Natural killer cell (primary cell): ENCODE measurements at regions not wholly inside any gene's neighbourhood (a gene's known extent, or its start where the extent isn't known, plus 50 kb on each side); places are given as distances from the start of the nearest gene placed in this dataset.

Experiments
- ATAC-seq, 3 donors: fragments of 150-1000 bp in 2 of 3; fragments of 200-7000 bp in 1 of 3; cut with Tn5 transposase; 1 replicate in 1 of 3; 2 replicates in 2 of 3; pipeline ENCODE4 v1.10.0; 2021; ENCODE audit warnings: mild to moderate bottlenecking in 2 of 3, moderate library complexity in 2 of 3
- DNase-seq, 2 donors: peaks; one replicate each; pipeline versions ENCODE4 v3.0.0 to v3.0.0-alpha.2; 2013 to 2021; ENCODE audit warnings: mixed read lengths in 1 of 2
- H3K27ac ChIP-seq: one replicate; pipeline ENCODE4 v1.5.1; 2013; ENCODE audit warnings: mild to moderate bottlenecking, low read length
- H3K27me3 ChIP-seq: one replicate; pipeline ENCODE4 v1.6.1; 2013; ENCODE audit warnings: low read length; ENCODE audit not compliant: control insufficient read depth, insufficient read depth
- H3K36me3 ChIP-seq: one replicate; pipeline ENCODE4 v1.6.1; 2013; ENCODE audit warnings: low read length; ENCODE audit not compliant: control insufficient read depth, insufficient read depth
- H3K4me1 ChIP-seq: one replicate; pipeline ENCODE4 v1.6.1; 2013; ENCODE audit warnings: low read length; ENCODE audit not compliant: control insufficient read depth, insufficient read depth
- H3K4me3 ChIP-seq: one replicate; pipeline ENCODE4 v1.5.1; 2013; ENCODE audit warnings: low read length
- H3K9me3 ChIP-seq: one replicate; pipeline ENCODE4 v1.6.1; 2013; ENCODE audit warnings: low read length; ENCODE audit not compliant: control insufficient read depth, insufficient read depth
- H3K27ac Mint-ChIP-seq, 2 donors: one replicate each; pipeline ENCODE4 v1.8.0; 2022; ENCODE audit warnings: mild to moderate bottlenecking in 2 of 2, mixed read lengths in 2 of 2, moderate library complexity in 1 of 2
- H3K27me3 Mint-ChIP-seq, 2 donors: one replicate each; pipeline ENCODE4 v1.8.0; 2022; ENCODE audit warnings: low read depth in 2 of 2, mixed read lengths in 2 of 2
- H3K36me3 Mint-ChIP-seq: one replicate; pipeline ENCODE4 v1.8.0; 2022; ENCODE audit warnings: mixed read lengths
- H3K4me1 Mint-ChIP-seq, 2 donors: one replicate each; pipeline ENCODE4 v1.8.0; 2022; ENCODE audit warnings: mixed read lengths in 2 of 2
- H3K4me3 Mint-ChIP-seq: one replicate; pipeline ENCODE4 v1.8.0; 2022; ENCODE audit warnings: mild to moderate bottlenecking, moderate library complexity, mixed read lengths
- H3K9me3 Mint-ChIP-seq, 2 donors: one replicate each; pipeline ENCODE4 v1.8.0; 2022; ENCODE audit warnings: mixed read lengths in 2 of 2
- CTCF ChIP-seq: fragments of 200-600 bp; IDR thresholded peaks from one replicate; pipeline ENCODE4 v1.8.0; 2022; ENCODE audit warnings: antibody characterized with exemption
- WGBS: methylation state at CpG from one replicate; pipeline ENCODE4 v1.1.7; 2013; ENCODE audit warnings: missing lambda C conversion rate; ENCODE audit not compliant: insufficient coverage; 5-methylcytosine and 5-hydroxymethylcytosine counted together
- intact Hi-C: fragments of 100-400 bp; cut with micrococcal nuclease; formaldehyde crosslinking; loops from one replicate; pipeline ENCODE4 v1.14.2; 2022

- H3K36me3 ChIP-seq, result no peaks in the 10 kb centered on the region
- TF ChIP-seq CTCF, result no peak
- no peak for DNase-seq
- H3K4me3 Mint-ChIP-seq, result no peak overlapping the region
- intact Hi-C loops, result no loop called here
- no peak overlapping the region for H3K4me3 ChIP-seq
- 98% methylated on average over 7 of the region's 7 CpGs for WGBS
- H3K27ac ChIP-seq, result no peak overlapping the region
- no peak overlapping the region for H3K27ac Mint-ChIP-seq
- no peaks in the 10 kb centered on the region for H3K4me1 ChIP-seq
- peaks cover 0 to 15% of the 10 kb centered on the region in 2 donors for H3K27me3 Mint-ChIP-seq
- no peaks in the 10 kb centered on the region for H3K4me1 Mint-ChIP-seq
- H3K27me3 ChIP-seq, result no peaks in the 10 kb centered on the region
- H3K9me3 Mint-ChIP-seq, result no peaks in the 10 kb centered on the region
- ATAC-seq, result no peak
- no peaks in the 10 kb centered on the region for H3K9me3 ChIP-seq
- H3K36me3 Mint-ChIP-seq, result no peaks in the 10 kb centered on the region
Measured at GRCh38 chr5:143471666-143472464, 68.4 kb upstream of the NR3C1 start.

GRCh38 chr5:143471041-143471509 lies 67.6 kb upstream of the NR3C1 start:
- Histone ChIP-seq H3K36me3 (no peaks in the 10 kb centered on the region), H3K4me3 (no peak overlapping the region), H3K27ac (no peak overlapping the region), H3K9me3 (no peaks in the 10 kb centered on the region), H3K27me3 (no peaks in the 10 kb centered on the region), H3K4me1 (no peaks in the 10 kb centered on the region)
- Mint-ChIP-seq H3K9me3 (no peaks in the 10 kb centered on the region), H3K27me3 (peaks cover 0 to 15% of the 10 kb centered on the region in 2 donors), H3K27ac (no peak overlapping the region), H3K36me3 (no peaks in the 10 kb centered on the region), H3K4me1 (no peaks in the 10 kb centered on the region), H3K4me3 (no peak overlapping the region)
- ATAC-seq, result no peak
- intact Hi-C loops, result no loop called here
- TF ChIP-seq CTCF, result no peak
- 100% methylated on average over 1 of the region's 1 CpG for WGBS
- DNase-seq, result no peak

- intact Hi-C loops, result no loop called here
- 78% methylated on average over 1 of the region's 1 CpG for WGBS
- TF ChIP-seq CTCF, result no peak
- Histone ChIP-seq H3K4me1 (no peaks in the 10 kb centered on the region), H3K27me3 (no peaks in the 10 kb centered on the region), H3K9me3 (no peaks in the 10 kb centered on the region), H3K4me3 (no peak overlapping the region), H3K27ac (no peak overlapping the region), H3K36me3 (no peaks in the 10 kb centered on the region)
- H3K4me1 Mint-ChIP-seq, result no peaks in the 10 kb centered on the region
- no peak for DNase-seq
- H3K36me3 Mint-ChIP-seq, result no peaks in the 10 kb centered on the region
- no peaks in the 10 kb centered on the region for H3K9me3 Mint-ChIP-seq
- H3K4me3 Mint-ChIP-seq, result no peak overlapping the region
- no peak for ATAC-seq
- H3K27ac Mint-ChIP-seq, result no peak overlapping the region
- H3K27me3 Mint-ChIP-seq, result peaks cover 0 to 11% of the 10 kb centered on the region in 2 donors
Measured at GRCh38 chr5:143470120-143470519, 66.6 kb upstream of the NR3C1 start.

GRCh38 chr5:143469125-143469524 lies 65.6 kb upstream of the NR3C1 start:
- Mint-ChIP-seq H3K36me3 (no peaks in the 10 kb centered on the region), H3K4me1 (no peaks in the 10 kb centered on the region), H3K27ac (no peak overlapping the region), H3K27me3 (peaks cover 0 to 7% of the 10 kb centered on the region in 2 donors), H3K9me3 (no peaks in the 10 kb centered on the region), H3K4me3 (no peak overlapping the region)
- no peak for DNase-seq
- no peaks in the 10 kb centered on the region for H3K27me3 ChIP-seq
- H3K4me3 ChIP-seq, result no peak overlapping the region
- ATAC-seq, result no peak
- 90% methylated on average over 2 of the region's 2 CpGs for WGBS
- intact Hi-C loops, result no loop called here
- no peaks in the 10 kb centered on the region for H3K9me3 ChIP-seq
- H3K27ac ChIP-seq, result no peak overlapping the region
- H3K4me1 ChIP-seq, result no peaks in the 10 kb centered on the region
- TF ChIP-seq CTCF, result no peak
- H3K36me3 ChIP-seq, result no peaks in the 10 kb centered on the region
